Esophagus squamous epithelium (tissue), 5 donors: ENCODE measurements at regions not wholly inside any gene's neighbourhood (a gene's known extent, or its start where the extent isn't known, plus 50 kb on each side); places are given as distances from the start of the nearest gene placed in this dataset.

ENCODE experiments used
- DNase-seq: peaks from one replicate; lab custom pipeline; 2025; lab: John Stamatoyannopoulos, UW
- H3K27ac ChIP-seq, 4 donors: fragments of 200-600 bp; sonication (generic); one replicate each; pipeline ENCODE4 v1.5.1; 2016 to 2019; ENCODE audit warnings: mild to moderate bottlenecking in 1 of 4
- H3K27me3 ChIP-seq, 4 donors: fragments of 200-600 bp; sonication (generic); 1 replicate in 3 of 4; 2 replicates in 1 of 4; pipeline versions ENCODE4 v1.5.1 to v1.6.0; 2017 to 2021; ENCODE audit warnings: antibody characterized with exemption in 1 of 4
- H3K36me3 ChIP-seq, 3 donors: fragments of 200-600 bp; sonication (generic); one replicate each; pipeline ENCODE4 v1.5.1; 2016 to 2019
- H3K4me1 ChIP-seq, 3 donors: fragments of 200-600 bp; sonication (generic); one replicate each; pipeline ENCODE4 v1.5.1; 2017 to 2019
- H3K4me3 ChIP-seq, 4 donors: fragments of 200-600 bp; sonication (generic); 1 replicate in 3 of 4; 2 replicates in 1 of 4; pipeline ENCODE4 v1.5.1; 2016 to 2019; ENCODE audit warnings: mild to moderate bottlenecking in 2 of 4, moderate library complexity in 1 of 4
- H3K9me3 ChIP-seq, 3 donors: fragments of 200-600 bp; sonication (generic); one replicate each; pipeline ENCODE4 v1.5.1; 2016 to 2019
- POLR2A ChIP-seq, 4 donors: fragments of 450-650 bp; IDR thresholded peaks; one replicate each; pipeline ENCODE4 v1.6.1; 2017; ENCODE audit warnings: antibody characterized with exemption in 4 of 4, mild to moderate bottlenecking in 4 of 4, moderate library complexity in 3 of 4
- WGBS, 2 donors: methylation state at CpG; one replicate each; pipeline ENCODE4 v1.1.5; 2018; 5-methylcytosine and 5-hydroxymethylcytosine counted together
- intact Hi-C: fragments of 100-400 bp; cut with DNase I; formaldehyde crosslinking; loops from one replicate; pipeline ENCODE4 v1.15.0; 2022
- TF ChIP-seq, protein P1 (sequence below), 6 experiments: fragments of 450-650 bp in 4 of 6; fragments of 200-600 bp in 2 of 6; sonication (generic) in 2 of 6; IDR thresholded peaks; one replicate each; pipeline ENCODE4 v1.5.1; 2016 to 2019; ENCODE audit warnings: antibody characterized with exemption in 6 of 6, mild to moderate bottlenecking in 4 of 6, moderate library complexity in 4 of 6
- donor health status: DM: yes; HTN: yes; CAD: no.

DNA sequence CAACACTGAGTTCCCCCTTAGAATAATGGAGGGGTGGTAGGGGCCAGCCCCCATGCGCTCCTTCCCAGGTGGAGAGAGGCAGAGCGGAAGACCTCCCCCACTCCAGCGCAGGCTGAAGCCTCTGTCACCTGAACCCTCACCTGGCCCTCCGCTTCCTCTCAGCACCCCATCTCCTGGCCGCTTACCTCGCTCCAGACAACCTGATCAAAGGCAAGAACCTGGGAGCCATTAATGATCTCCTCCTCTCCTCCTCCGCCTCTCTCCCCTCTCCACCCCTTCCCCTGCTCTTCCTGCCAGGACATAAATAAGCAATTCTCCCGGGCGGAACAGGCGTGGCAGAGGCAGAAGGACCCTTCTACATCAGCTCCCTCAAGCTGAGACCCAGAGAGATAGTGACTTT lies 110.2 kb upstream of the LHX1 start:
- 23 to 46% methylated on average over 4 to 10 of the region's 10 CpGs for WGBS, 2 donors
- intact Hi-C loops = no loop called here
- TF ChIP-seq, protein P1, sequence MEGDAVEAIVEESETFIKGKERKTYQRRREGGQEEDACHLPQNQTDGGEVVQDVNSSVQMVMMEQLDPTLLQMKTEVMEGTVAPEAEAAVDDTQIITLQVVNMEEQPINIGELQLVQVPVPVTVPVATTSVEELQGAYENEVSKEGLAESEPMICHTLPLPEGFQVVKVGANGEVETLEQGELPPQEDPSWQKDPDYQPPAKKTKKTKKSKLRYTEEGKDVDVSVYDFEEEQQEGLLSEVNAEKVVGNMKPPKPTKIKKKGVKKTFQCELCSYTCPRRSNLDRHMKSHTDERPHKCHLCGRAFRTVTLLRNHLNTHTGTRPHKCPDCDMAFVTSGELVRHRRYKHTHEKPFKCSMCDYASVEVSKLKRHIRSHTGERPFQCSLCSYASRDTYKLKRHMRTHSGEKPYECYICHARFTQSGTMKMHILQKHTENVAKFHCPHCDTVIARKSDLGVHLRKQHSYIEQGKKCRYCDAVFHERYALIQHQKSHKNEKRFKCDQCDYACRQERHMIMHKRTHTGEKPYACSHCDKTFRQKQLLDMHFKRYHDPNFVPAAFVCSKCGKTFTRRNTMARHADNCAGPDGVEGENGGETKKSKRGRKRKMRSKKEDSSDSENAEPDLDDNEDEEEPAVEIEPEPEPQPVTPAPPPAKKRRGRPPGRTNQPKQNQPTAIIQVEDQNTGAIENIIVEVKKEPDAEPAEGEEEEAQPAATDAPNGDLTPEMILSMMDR (IDR thresholded peaks at IDR 0.05) = no peak
- no peak for TF ChIP-seq POLR2A (IDR thresholded peaks at IDR 0.05)
- H3K27ac ChIP-seq = no peak overlapping the region
- H3K27me3 ChIP-seq = peaks cover 0 to 60% (median 0%) of the 10 kb centered on the region in 4 donors
- H3K4me3 ChIP-seq = no peak overlapping the region
- H3K36me3 ChIP-seq = no peaks in the 10 kb centered on the region
- DNase-seq = no peak
- H3K9me3 ChIP-seq = no peaks in the 10 kb centered on the region
- H3K4me1 ChIP-seq = no peaks in the 10 kb centered on the region

- H3K27ac ChIP-seq = no peak overlapping the region
- H3K4me3 ChIP-seq = no peak overlapping the region
- no peaks in the 10 kb centered on the region for H3K36me3 ChIP-seq
- no peak for TF ChIP-seq POLR2A (IDR thresholded peaks at IDR 0.05)
- TF ChIP-seq, protein P1 (IDR thresholded peaks at IDR 0.05) = no peak
- intact Hi-C loops = no loop called here
- no peaks in the 10 kb centered on the region for H3K4me1 ChIP-seq
- 55 to 62% methylated on average over 4 to 5 of the region's 5 CpGs for WGBS, 2 donors
- H3K9me3 ChIP-seq = no peaks in the 10 kb centered on the region
- H3K27me3 ChIP-seq = peaks cover 0 to 52% (median 0%) of the 10 kb centered on the region in 4 donors
- DNase-seq = no peak
These were observed 107.6 kb upstream of the LHX1 start for GRCh38 chr17:36829676-36830075.

DNA sequence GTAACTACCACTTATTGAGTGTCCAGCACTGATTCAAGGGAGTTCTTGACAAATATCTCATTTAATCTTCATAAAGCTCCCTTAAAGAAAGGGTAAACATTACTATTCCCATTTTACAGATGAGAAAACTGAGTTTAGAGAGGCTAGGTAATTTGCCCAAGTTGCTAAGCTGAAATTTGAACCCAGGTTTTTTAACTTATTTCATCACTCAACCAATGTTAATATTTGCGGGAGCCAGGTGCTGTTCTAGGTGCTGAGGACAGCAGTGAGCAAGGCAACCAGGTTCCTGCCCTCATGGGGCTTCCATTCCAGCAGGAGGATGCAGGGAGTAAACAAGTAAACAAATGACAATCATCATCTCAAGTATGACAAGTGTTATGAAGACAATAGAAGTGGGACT lies 104.0 kb upstream of the LHX1 start:
- DNase-seq = no peak
- TF ChIP-seq, protein P1 (IDR thresholded peaks at IDR 0.05) = no peak
- no peak for TF ChIP-seq POLR2A (IDR thresholded peaks at IDR 0.05)
- 89 to 100% methylated on average over 1 of the region's 1 CpG for WGBS, 2 donors

GRCh38 chr17:36835036-36835435 lies 102.2 kb upstream of the LHX1 start:
- intact Hi-C loops = no loop called here
- Histone ChIP-seq H3K4me1 (no peaks in the 10 kb centered on the region), H3K27ac (no peak overlapping the region), H3K27me3 (peaks cover 0 to 30% (median 0%) of the 10 kb centered on the region in 4 donors), H3K4me3 (no peak overlapping the region), H3K9me3 (no peaks in the 10 kb centered on the region), H3K36me3 (no peaks in the 10 kb centered on the region)
- whole genome bisulfite sequencing, 2 donors = 68 to 88% methylated on average over 4 of the region's 4 CpGs
- TF ChIP-seq POLR2A (IDR thresholded peaks at IDR 0.05) = no peak
- TF ChIP-seq, protein P1 (IDR thresholded peaks at IDR 0.05) = no peak
- no peak for DNase-seq

More for the DNA sequence above, 104.0 kb upstream of the LHX1 start:
- H3K9me3 ChIP-seq = no peaks in the 10 kb centered on the region
- peaks cover 0 to 22% (median 0%) of the 10 kb centered on the region in 4 donors for H3K27me3 ChIP-seq
- H3K36me3 ChIP-seq = no peaks in the 10 kb centered on the region
- H3K27ac ChIP-seq = no peak overlapping the region
- no peak overlapping the region for H3K4me3 ChIP-seq
- intact Hi-C loops = no loop called here
- H3K4me1 ChIP-seq = no peaks in the 10 kb centered on the region

GRCh38 chr17:36837195-36837938 lies 99.9 kb upstream of the LHX1 start:
- Histone ChIP-seq H3K9me3 (no peaks in the 10 kb centered on the region), H3K4me1 (no peaks in the 10 kb centered on the region), H3K27ac (no peak overlapping the region), H3K27me3 (peaks cover 0 to 46% (median 0%) of the 10 kb centered on the region in 4 donors), H3K4me3 (no peak overlapping the region), H3K36me3 (no peaks in the 10 kb centered on the region)
- 64 to 70% methylated on average over 12 of the region's 14 CpGs for WGBS, 2 donors
- no peak for DNase-seq
- TF ChIP-seq, protein P1 (IDR thresholded peaks at IDR 0.05) = no peak
- TF ChIP-seq POLR2A (IDR thresholded peaks at IDR 0.05) = no peak
- intact Hi-C loops = no loop called here
